ENCODE measurements at regions not wholly inside any gene's neighbourhood (a gene's known extent, or its start where the extent isn't known, plus 50 kb on each side); places are given as distances from the start of the nearest gene placed in this dataset.
"Not testable (repeated sequence)": the region's sequence is repeated elsewhere in the genome, so short reads cannot be mapped to it uniquely, and the experiment has no call there.

GRCh38 chr6:26799903-26800633 lies 140.5 kb upstream of the ZNF322 start:
- H3K9me3 ChIP-seq (ENCODE audit: control insufficient read depth in 1 of 2, low read length in 2 of 2); H3K4me3 ChIP-seq (ENCODE audit: low read depth in 1 of 2, low read length in 2 of 2); H3K36me3 ChIP-seq (ENCODE audit: control insufficient read depth in 1 of 2, insufficient read depth in 2 of 2, low read length in 2 of 2); H3K27ac ChIP-seq (ENCODE audit: low read depth, low read length); H3K4me1 ChIP-seq (ENCODE audit: control insufficient read depth in 1 of 2, insufficient read depth in 2 of 2, low read length in 2 of 2); H3K27me3 ChIP-seq (ENCODE audit: control insufficient read depth in 1 of 2, insufficient read depth in 2 of 2, low read length in 2 of 2); H3K9ac ChIP-seq (ENCODE audit: low read depth in 1 of 2, low read length in 2 of 2): not testable (repeated sequence)

DNA sequence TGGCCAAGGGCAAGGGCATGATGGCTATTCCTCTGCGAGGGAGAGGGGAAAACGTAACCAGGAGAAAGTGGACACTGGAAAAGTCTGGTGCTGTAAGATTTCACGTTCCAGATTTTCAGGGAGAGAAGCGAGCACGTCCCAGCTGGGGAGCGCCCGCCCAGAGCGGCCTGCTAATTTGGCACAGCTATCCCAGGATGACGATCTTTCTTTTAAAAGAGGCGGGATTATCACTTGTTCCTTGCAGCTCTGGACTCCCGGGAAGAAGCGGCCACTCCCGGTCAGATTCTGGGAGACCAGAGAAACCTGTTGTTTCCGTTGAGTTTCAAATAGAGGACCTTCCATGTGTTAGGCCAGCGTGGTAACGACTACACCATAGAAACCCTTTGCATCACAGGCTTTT lies 144.2 kb upstream of the ZNF322 start:
- not testable (repeated sequence) for H3K9ac ChIP-seq (ENCODE audit: low read depth in 1 of 2, low read length in 2 of 2); H3K36me3 ChIP-seq (ENCODE audit: control insufficient read depth in 1 of 2, insufficient read depth in 2 of 2, low read length in 2 of 2); H3K27me3 ChIP-seq (ENCODE audit: control insufficient read depth in 1 of 2, insufficient read depth in 2 of 2, low read length in 2 of 2); H3K27ac ChIP-seq (ENCODE audit: low read depth, low read length); H3K4me1 ChIP-seq (ENCODE audit: control insufficient read depth in 1 of 2, insufficient read depth in 2 of 2, low read length in 2 of 2); H3K4me3 ChIP-seq (ENCODE audit: low read depth in 1 of 2, low read length in 2 of 2); H3K9me3 ChIP-seq (ENCODE audit: control insufficient read depth in 1 of 2, low read length in 2 of 2)

DNA sequence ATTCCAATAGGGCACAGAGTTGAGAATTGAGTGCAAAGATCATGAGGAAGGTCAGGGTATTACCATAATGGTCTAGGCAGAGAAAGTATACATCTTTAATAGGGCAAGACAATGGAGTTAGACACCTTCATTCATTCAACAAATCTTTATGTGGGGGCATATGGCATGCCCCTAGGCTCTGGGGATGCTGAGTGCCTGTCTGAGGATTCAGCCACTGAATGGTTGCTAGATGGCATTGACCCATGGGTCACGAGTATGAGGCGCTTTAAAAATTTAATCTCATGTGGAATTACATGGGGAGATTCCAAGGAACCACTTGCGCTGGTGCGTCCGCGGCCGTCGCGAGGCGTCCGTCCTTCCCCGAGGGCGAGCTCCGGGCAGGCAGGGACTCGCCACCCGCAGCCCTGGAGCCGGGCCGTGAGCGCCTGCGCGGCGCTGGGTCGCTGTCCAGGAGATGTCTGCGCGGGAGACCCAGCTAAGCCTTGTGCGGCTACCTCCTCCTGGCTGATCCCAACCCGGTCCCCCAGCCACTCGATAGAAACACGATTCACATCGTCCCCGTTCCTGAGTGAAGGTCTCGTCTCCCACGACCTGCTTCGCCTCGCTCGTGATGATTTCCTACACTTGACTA lies 152.1 kb upstream of the ZNF322 start:
- not testable (repeated sequence) for H3K4me3 ChIP-seq (ENCODE audit: low read depth in 1 of 2, low read length in 2 of 2); H3K36me3 ChIP-seq (ENCODE audit: control insufficient read depth in 1 of 2, insufficient read depth in 2 of 2, low read length in 2 of 2); H3K27me3 ChIP-seq (ENCODE audit: control insufficient read depth in 1 of 2, insufficient read depth in 2 of 2, low read length in 2 of 2); H3K9me3 ChIP-seq (ENCODE audit: control insufficient read depth in 1 of 2, low read length in 2 of 2); H3K4me1 ChIP-seq (ENCODE audit: control insufficient read depth in 1 of 2, insufficient read depth in 2 of 2, low read length in 2 of 2); H3K9ac ChIP-seq (ENCODE audit: low read depth in 1 of 2, low read length in 2 of 2); H3K27ac ChIP-seq (ENCODE audit: low read depth, low read length)

GRCh38 chr6:26818640-26819225 lies 159.2 kb upstream of the ZNF322 start:
- H3K27me3 ChIP-seq (ENCODE audit: control insufficient read depth in 1 of 2, insufficient read depth in 2 of 2, low read length in 2 of 2); H3K27ac ChIP-seq (ENCODE audit: low read depth, low read length); H3K9me3 ChIP-seq (ENCODE audit: control insufficient read depth in 1 of 2, low read length in 2 of 2); H3K36me3 ChIP-seq (ENCODE audit: control insufficient read depth in 1 of 2, insufficient read depth in 2 of 2, low read length in 2 of 2); H3K9ac ChIP-seq (ENCODE audit: low read depth in 1 of 2, low read length in 2 of 2); H3K4me1 ChIP-seq (ENCODE audit: control insufficient read depth in 1 of 2, insufficient read depth in 2 of 2, low read length in 2 of 2); H3K4me3 ChIP-seq (ENCODE audit: low read depth in 1 of 2, low read length in 2 of 2): not testable (repeated sequence)

GRCh38 chr6:26827965-26828364 lies 168.4 kb upstream of the ZNF322 start:
- H3K27ac ChIP-seq (ENCODE audit: low read depth, low read length); H3K4me3 ChIP-seq (ENCODE audit: low read depth in 1 of 2, low read length in 2 of 2); H3K4me1 ChIP-seq (ENCODE audit: control insufficient read depth in 1 of 2, insufficient read depth in 2 of 2, low read length in 2 of 2); H3K9ac ChIP-seq (ENCODE audit: low read depth in 1 of 2, low read length in 2 of 2); H3K27me3 ChIP-seq (ENCODE audit: control insufficient read depth in 1 of 2, insufficient read depth in 2 of 2, low read length in 2 of 2); H3K9me3 ChIP-seq (ENCODE audit: control insufficient read depth in 1 of 2, low read length in 2 of 2); H3K36me3 ChIP-seq (ENCODE audit: control insufficient read depth in 1 of 2, insufficient read depth in 2 of 2, low read length in 2 of 2): not testable (repeated sequence)

DNA sequence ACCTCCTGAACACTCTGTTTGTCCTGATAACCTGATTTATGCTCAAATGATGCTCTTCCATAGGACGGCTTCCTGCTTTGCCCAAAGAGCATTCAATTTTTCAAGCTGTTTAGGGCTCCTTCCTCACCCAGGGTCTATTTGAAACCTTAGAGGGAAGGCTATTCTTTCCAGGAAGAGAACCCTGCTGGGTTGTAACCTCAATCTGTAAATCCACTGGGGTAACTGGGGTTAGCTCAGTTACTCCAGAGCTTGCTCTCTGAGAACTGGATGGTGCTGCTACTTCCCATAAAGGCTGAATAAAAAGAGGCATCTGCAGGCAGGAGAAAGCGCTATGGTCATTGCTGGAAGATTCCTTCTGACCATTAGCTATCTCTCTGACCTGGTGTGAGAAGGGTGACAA lies 169.9 kb upstream of the ZNF322 start:
- H3K27me3 ChIP-seq (ENCODE audit: control insufficient read depth in 1 of 2, insufficient read depth in 2 of 2, low read length in 2 of 2); H3K36me3 ChIP-seq (ENCODE audit: control insufficient read depth in 1 of 2, insufficient read depth in 2 of 2, low read length in 2 of 2); H3K4me1 ChIP-seq (ENCODE audit: control insufficient read depth in 1 of 2, insufficient read depth in 2 of 2, low read length in 2 of 2); H3K27ac ChIP-seq (ENCODE audit: low read depth, low read length); H3K9me3 ChIP-seq (ENCODE audit: control insufficient read depth in 1 of 2, low read length in 2 of 2); H3K9ac ChIP-seq (ENCODE audit: low read depth in 1 of 2, low read length in 2 of 2); H3K4me3 ChIP-seq (ENCODE audit: low read depth in 1 of 2, low read length in 2 of 2): not testable (repeated sequence)

GRCh38 chr6:26830992-26831391 lies 171.4 kb upstream of the ZNF322 start:
- H3K9ac ChIP-seq (ENCODE audit: low read depth in 1 of 2, low read length in 2 of 2); H3K27ac ChIP-seq (ENCODE audit: low read depth, low read length); H3K27me3 ChIP-seq (ENCODE audit: control insufficient read depth in 1 of 2, insufficient read depth in 2 of 2, low read length in 2 of 2); H3K36me3 ChIP-seq (ENCODE audit: control insufficient read depth in 1 of 2, insufficient read depth in 2 of 2, low read length in 2 of 2); H3K9me3 ChIP-seq (ENCODE audit: control insufficient read depth in 1 of 2, low read length in 2 of 2); H3K4me1 ChIP-seq (ENCODE audit: control insufficient read depth in 1 of 2, insufficient read depth in 2 of 2, low read length in 2 of 2); H3K4me3 ChIP-seq (ENCODE audit: low read depth in 1 of 2, low read length in 2 of 2): not testable (repeated sequence)

DNA sequence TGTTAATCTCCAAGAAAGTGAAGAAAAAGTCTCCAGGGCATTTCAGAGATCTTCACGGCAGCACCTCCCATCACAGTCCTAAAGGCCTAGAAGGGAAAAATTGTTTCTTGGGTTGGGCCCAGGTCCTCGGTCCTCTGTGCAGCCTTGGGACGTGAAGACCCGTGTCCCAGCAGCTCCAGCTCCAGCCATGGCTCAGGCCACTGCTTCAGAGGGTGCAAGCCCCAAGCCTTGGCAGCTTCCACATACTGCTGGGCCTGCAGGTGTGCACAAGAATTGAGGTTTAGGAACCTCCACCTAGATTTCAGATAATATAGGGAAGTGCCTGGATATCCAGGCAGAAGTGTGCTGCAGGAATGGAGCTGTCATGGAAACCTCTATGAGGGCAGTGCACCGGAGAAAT lies 176.2 kb upstream of the ZNF322 start:
- not testable (repeated sequence) for H3K36me3 ChIP-seq (ENCODE audit: control insufficient read depth in 1 of 2, insufficient read depth in 2 of 2, low read length in 2 of 2); H3K27me3 ChIP-seq (ENCODE audit: control insufficient read depth in 1 of 2, insufficient read depth in 2 of 2, low read length in 2 of 2); H3K4me1 ChIP-seq (ENCODE audit: control insufficient read depth in 1 of 2, insufficient read depth in 2 of 2, low read length in 2 of 2); H3K4me3 ChIP-seq (ENCODE audit: low read depth in 1 of 2, low read length in 2 of 2); H3K27ac ChIP-seq (ENCODE audit: low read depth, low read length); H3K9me3 ChIP-seq (ENCODE audit: control insufficient read depth in 1 of 2, low read length in 2 of 2); H3K9ac ChIP-seq (ENCODE audit: low read depth in 1 of 2, low read length in 2 of 2)

DNA sequence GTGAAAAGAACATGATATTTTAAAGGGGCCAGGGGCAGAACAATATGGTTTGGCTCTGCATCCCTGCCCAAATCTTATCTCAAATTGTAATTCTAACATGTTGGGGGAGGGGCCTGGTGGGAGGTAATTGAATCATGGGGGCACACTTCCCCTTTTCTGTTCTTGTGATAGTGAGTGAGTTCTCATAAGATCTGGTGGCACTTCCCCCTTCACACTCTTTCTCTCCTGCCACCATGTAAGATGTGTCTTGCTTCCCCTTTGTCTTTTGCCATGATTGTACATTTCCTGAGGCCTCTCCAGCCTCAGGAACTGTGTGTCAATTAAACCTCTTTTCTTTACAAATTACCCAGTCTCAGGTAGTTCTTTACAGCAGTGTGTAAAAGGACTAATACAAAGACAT lies 177.1 kb upstream of the ZNF322 start:
- not testable (repeated sequence) for H3K4me3 ChIP-seq (ENCODE audit: low read depth in 1 of 2, low read length in 2 of 2); H3K27ac ChIP-seq (ENCODE audit: low read depth, low read length); H3K4me1 ChIP-seq (ENCODE audit: control insufficient read depth in 1 of 2, insufficient read depth in 2 of 2, low read length in 2 of 2); H3K36me3 ChIP-seq (ENCODE audit: control insufficient read depth in 1 of 2, insufficient read depth in 2 of 2, low read length in 2 of 2); H3K27me3 ChIP-seq (ENCODE audit: control insufficient read depth in 1 of 2, insufficient read depth in 2 of 2, low read length in 2 of 2); H3K9ac ChIP-seq (ENCODE audit: low read depth in 1 of 2, low read length in 2 of 2); H3K9me3 ChIP-seq (ENCODE audit: control insufficient read depth in 1 of 2, low read length in 2 of 2)

GRCh38 chr6:26844823-26845222 lies 185.3 kb upstream of the ZNF322 start:
- not testable (repeated sequence) for H3K27me3 ChIP-seq (ENCODE audit: control insufficient read depth in 1 of 2, insufficient read depth in 2 of 2, low read length in 2 of 2); H3K36me3 ChIP-seq (ENCODE audit: control insufficient read depth in 1 of 2, insufficient read depth in 2 of 2, low read length in 2 of 2); H3K9me3 ChIP-seq (ENCODE audit: control insufficient read depth in 1 of 2, low read length in 2 of 2); H3K4me1 ChIP-seq (ENCODE audit: control insufficient read depth in 1 of 2, insufficient read depth in 2 of 2, low read length in 2 of 2); H3K9ac ChIP-seq (ENCODE audit: low read depth in 1 of 2, low read length in 2 of 2); H3K27ac ChIP-seq (ENCODE audit: low read depth, low read length); H3K4me3 ChIP-seq (ENCODE audit: low read depth in 1 of 2, low read length in 2 of 2)

Measured in duodenal mucosa (tissue), 2 donors.